Tibial artery (tissue), 4 donors: ENCODE measurements at regions not wholly inside any gene's neighbourhood (a gene's known extent, or its start where the extent isn't known, plus 50 kb on each side); places are given as distances from the start of the nearest gene placed in this dataset.

Experiments used
- DNase-seq, 2 donors: peaks; one replicate each; pipeline ENCODE4 v3.0.0-alpha.2; 2019
- H3K27ac ChIP-seq, 2 donors: fragments of 200-600 bp; sonication (generic) in 1 of 2; 1 replicate in 1 of 2; 2 replicates in 1 of 2; pipeline ENCODE4 v1.5.1; 2018 to 2019; ENCODE audit warnings: mild to moderate bottlenecking in 1 of 2
- H3K27me3 ChIP-seq, 2 donors: fragments of 200-600 bp; sonication (generic) in 1 of 2; one replicate each; pipeline versions ENCODE4 v1.5.1 to v1.6.0; 2016 to 2019
- H3K36me3 ChIP-seq, 3 donors: fragments of 200-600 bp; sonication (generic) in 2 of 3; one replicate each; pipeline ENCODE4 v1.5.1; 2016 to 2019; ENCODE audit warnings: mild to moderate bottlenecking in 2 of 3
- H3K4me1 ChIP-seq, 4 donors: fragments of 200-600 bp; sonication (generic) in 2 of 4; 1 replicate in 3 of 4; 2 replicates in 1 of 4; pipeline ENCODE4 v1.5.1; 2016 to 2019
- H3K4me3 ChIP-seq, 2 donors: fragments of 200-600 bp; sonication (generic) in 1 of 2; 1 replicate in 1 of 2; 2 replicates in 1 of 2; pipeline ENCODE4 v1.5.1; 2018 to 2019; ENCODE audit warnings: mild to moderate bottlenecking in 2 of 2
- H3K9me3 ChIP-seq, 3 donors: fragments of 200-600 bp; sonication (generic) in 1 of 3; one replicate each; pipeline ENCODE4 v1.5.1; 2016 to 2019
- CTCF ChIP-seq, 2 experiments: fragments of 200-600 bp in 1 of 2; fragments of 450-650 bp in 1 of 2; IDR thresholded peaks; one replicate each; pipeline ENCODE4 v1.5.1; 2017 to 2019; ENCODE audit warnings: antibody characterized with exemption in 2 of 2, mild to moderate bottlenecking in 1 of 2, moderate library complexity in 1 of 2
- intact Hi-C: fragments of 100-400 bp; cut with DNase I; formaldehyde crosslinking; loops from one replicate; pipeline ENCODE4 v1.15.0; 2023; ENCODE audit warnings: low total_unique reads

GRCh38 chr2:234579231-234579962 is 82.5 kb upstream of the ARL4C start:
- Histone ChIP-seq H3K4me1 (no peaks in the 10 kb centered on the region), H3K27ac (no peak overlapping the region), H3K36me3 (no peaks in the 10 kb centered on the region), H3K9me3 (no peaks in the 10 kb centered on the region), H3K27me3 (no peaks in the 10 kb centered on the region), H3K4me3 (no peak overlapping the region)
- TF ChIP-seq CTCF (IDR thresholded peaks at IDR 0.05), result no peak
- no peak for DNase-seq
- intact Hi-C loops, result no loop called here

GRCh38 chr2:234578389-234578788 is 81.5 kb upstream of the ARL4C start:
- no peak for DNase-seq
- no peaks in the 10 kb centered on the region for H3K4me1 ChIP-seq
- intact Hi-C loops, result no loop called here

GRCh38 chr2:234577191-234577590 is 80.3 kb upstream of the ARL4C start:
- intact Hi-C loops, result no loop called here
- no peak overlapping the region for H3K27ac ChIP-seq

More at GRCh38 chr2:234578389-234578788, 81.5 kb upstream of the ARL4C start:
- no peak overlapping the region for H3K4me3 ChIP-seq
- H3K27ac ChIP-seq, result no peak overlapping the region
- H3K27me3 ChIP-seq, result no peaks in the 10 kb centered on the region
- H3K36me3 ChIP-seq, result no peaks in the 10 kb centered on the region
- no peaks in the 10 kb centered on the region for H3K9me3 ChIP-seq
- TF ChIP-seq CTCF (IDR thresholded peaks at IDR 0.05), result no peak

GRCh38 chr2:234571620-234572407 is 74.9 kb upstream of the ARL4C start:
- Histone ChIP-seq H3K27me3 (peaks cover 0 to 9% of the 10 kb centered on the region in 2 donors), H3K9me3 (no peaks in the 10 kb centered on the region), H3K4me1 (no peaks in the 10 kb centered on the region), H3K36me3 (no peaks in the 10 kb centered on the region), H3K4me3 (no peak overlapping the region), H3K27ac (no peak overlapping the region)
- TF ChIP-seq CTCF (IDR thresholded peaks at IDR 0.05), result no peak
- no peak for DNase-seq
- intact Hi-C loops, result no loop called here

More at GRCh38 chr2:234577191-234577590, 80.3 kb upstream of the ARL4C start:
- no peaks in the 10 kb centered on the region for H3K4me1 ChIP-seq
- no peaks in the 10 kb centered on the region for H3K36me3 ChIP-seq
- H3K4me3 ChIP-seq, result no peak overlapping the region
- peaks cover 0 to 2% of the 10 kb centered on the region in 2 donors for H3K27me3 ChIP-seq
- no peak for TF ChIP-seq CTCF (IDR thresholded peaks at IDR 0.05)
- DNase-seq, result no peak
- no peaks in the 10 kb centered on the region for H3K9me3 ChIP-seq

- H3K27me3 ChIP-seq, result peaks cover 0 to 9% of the 10 kb centered on the region in 2 donors
- intact Hi-C loops, result no loop called here
- TF ChIP-seq CTCF (IDR thresholded peaks at IDR 0.05), result no peak
- no peak overlapping the region for H3K4me3 ChIP-seq
- no peak for DNase-seq
- H3K27ac ChIP-seq, result no peak overlapping the region
- H3K36me3 ChIP-seq, result no peaks in the 10 kb centered on the region
- H3K4me1 ChIP-seq, result no peaks in the 10 kb centered on the region
- no peaks in the 10 kb centered on the region for H3K9me3 ChIP-seq
Measured at GRCh38 chr2:234570476-234570875, 73.6 kb upstream of the ARL4C start.
